PC-9 (cell line): ENCODE measurements at regions not wholly inside any gene's neighbourhood (a gene's known extent, or its start where the extent isn't known, plus 50 kb on each side); places are given as distances from the start of the nearest gene placed in this dataset.

ENCODE experiments used
- EZH2 ChIP-seq: fragments of 200-600 bp; sonication (generic); IDR thresholded peaks from 2 replicates; pipeline ENCODE4 v1.8.0; 2017; ENCODE audit warnings: antibody characterized with exemption, low read depth
- TF ChIP-seq, protein P1 (sequence below): fragments of 200-600 bp; sonication (generic); conservative IDR thresholded peaks from 2 replicates; pipeline ENCODE4 v1.6.1; 2017; ENCODE audit warnings: mixed run types, antibody characterized with exemption, mild to moderate bottlenecking, moderate library complexity

DNA sequence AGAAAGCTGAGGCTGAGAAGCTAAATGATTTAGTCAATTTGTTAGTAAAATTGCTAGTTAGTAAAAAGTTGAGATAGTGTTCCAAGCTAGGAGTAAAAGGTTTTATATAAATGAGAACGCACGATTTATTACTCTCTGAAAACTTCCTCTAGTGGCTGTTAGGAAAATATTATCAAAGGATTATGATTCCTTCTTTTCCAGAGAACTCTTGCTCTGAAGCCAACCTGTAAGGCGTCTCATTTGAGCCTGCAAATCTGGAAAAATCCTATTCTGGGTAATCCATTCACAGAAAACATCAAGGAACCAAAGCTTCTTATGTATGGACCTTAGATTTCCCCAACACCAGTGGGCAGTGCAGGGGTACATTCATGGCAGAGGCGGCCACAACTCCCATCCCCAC, 252.7 kb downstream of the SOD2 start:
- TF ChIP-seq, protein P1, sequence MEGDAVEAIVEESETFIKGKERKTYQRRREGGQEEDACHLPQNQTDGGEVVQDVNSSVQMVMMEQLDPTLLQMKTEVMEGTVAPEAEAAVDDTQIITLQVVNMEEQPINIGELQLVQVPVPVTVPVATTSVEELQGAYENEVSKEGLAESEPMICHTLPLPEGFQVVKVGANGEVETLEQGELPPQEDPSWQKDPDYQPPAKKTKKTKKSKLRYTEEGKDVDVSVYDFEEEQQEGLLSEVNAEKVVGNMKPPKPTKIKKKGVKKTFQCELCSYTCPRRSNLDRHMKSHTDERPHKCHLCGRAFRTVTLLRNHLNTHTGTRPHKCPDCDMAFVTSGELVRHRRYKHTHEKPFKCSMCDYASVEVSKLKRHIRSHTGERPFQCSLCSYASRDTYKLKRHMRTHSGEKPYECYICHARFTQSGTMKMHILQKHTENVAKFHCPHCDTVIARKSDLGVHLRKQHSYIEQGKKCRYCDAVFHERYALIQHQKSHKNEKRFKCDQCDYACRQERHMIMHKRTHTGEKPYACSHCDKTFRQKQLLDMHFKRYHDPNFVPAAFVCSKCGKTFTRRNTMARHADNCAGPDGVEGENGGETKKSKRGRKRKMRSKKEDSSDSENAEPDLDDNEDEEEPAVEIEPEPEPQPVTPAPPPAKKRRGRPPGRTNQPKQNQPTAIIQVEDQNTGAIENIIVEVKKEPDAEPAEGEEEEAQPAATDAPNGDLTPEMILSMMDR = no peak
- TF ChIP-seq EZH2 = no peak
